MM.1S (cell line): ENCODE measurements at regions not wholly inside any gene's neighbourhood (a gene's known extent, or its start where the extent isn't known, plus 50 kb on each side); places are given as distances from the start of the nearest gene placed in this dataset.

Source experiments
- CTCF ChIP-seq: fragments of 300-600 bp; sonication (generic); IDR thresholded peaks from 2 replicates; pipeline ENCODE4 v1.5.1; 2016; ENCODE audit warnings: antibody characterized with exemption, low read length, mixed read lengths
- EZH2 ChIP-seq: fragments of 300-600 bp; sonication (generic); optimal IDR thresholded peaks from 2 replicates; pipeline ENCODE3; 2017; ENCODE audit warnings: low read depth, mild to moderate bottlenecking, antibody characterized with exemption, low read length, mixed read lengths

- TF ChIP-seq CTCF (no peak), EZH2 (no peak)
Observed at GRCh38 chr10:57218382-57218781, 857.3 kb upstream of the ZWINT start.
